Esophagus muscularis mucosa (tissue), 4 donors: ENCODE measurements at regions not wholly inside any gene's neighbourhood (a gene's known extent, or its start where the extent isn't known, plus 50 kb on each side); places are given as distances from the start of the nearest gene placed in this dataset.

Experiments used
- DNase-seq: peaks from one replicate; pipeline ENCODE4 v3.0.0-alpha.2; 2017; ENCODE audit errors: extremely low spot score
- H3K27ac ChIP-seq, 4 donors: fragments of 200-600 bp; sonication (generic); replicated peaks in 1 of 4; 1 replicate in 3 of 4; 2 replicates in 1 of 4; pipeline ENCODE4 v1.5.1; 2016 to 2019; ENCODE audit warnings: mild to moderate bottlenecking in 1 of 4
- H3K27me3 ChIP-seq, 4 donors: fragments of 200-600 bp; sonication (generic); one replicate each; pipeline versions ENCODE4 v1.5.1 to v1.6.0; 2016 to 2019
- H3K36me3 ChIP-seq, 4 donors: fragments of 200-600 bp; sonication (generic); one replicate each; pipeline ENCODE4 v1.5.1; 2016 to 2019
- H3K4me1 ChIP-seq, 4 donors: fragments of 200-600 bp; sonication (generic); one replicate each; pipeline ENCODE4 v1.5.1; 2016 to 2019
- H3K4me3 ChIP-seq, 4 donors: fragments of 200-600 bp; sonication (generic); 1 replicate in 2 of 4; 2 replicates in 2 of 4; pipeline ENCODE4 v1.5.1; 2016 to 2019; ENCODE audit warnings: mild to moderate bottlenecking in 4 of 4, moderate library complexity in 1 of 4
- H3K9me3 ChIP-seq, 4 donors: fragments of 200-600 bp; sonication (generic); 1 replicate in 3 of 4; 2 replicates in 1 of 4; pipeline ENCODE4 v1.5.1; 2016 to 2019
- CTCF ChIP-seq, 3 experiments: fragments of 200-600 bp in 2 of 3; fragments of 450-650 bp in 1 of 3; sonication (generic) in 2 of 3; IDR thresholded peaks; one replicate each; pipeline ENCODE4 v1.5.1; 2017 to 2019; ENCODE audit warnings: antibody characterized with exemption in 3 of 3, mild to moderate bottlenecking in 2 of 3, moderate library complexity in 1 of 3
- EP300 ChIP-seq: sonication (generic); formaldehyde crosslinking; IDR thresholded peaks from one replicate; pipeline ENCODE4 v1.6.1; 2017; ENCODE audit warnings: antibody characterized with exemption
- POLR2A ChIP-seq: fragments of 450-650 bp; IDR thresholded peaks from one replicate; pipeline ENCODE4 v1.6.1; 2017; ENCODE audit warnings: antibody characterized with exemption, moderate library complexity, mild to moderate bottlenecking, low read depth
- POLR2AphosphoS5 ChIP-seq, 2 donors: sonication (generic); formaldehyde crosslinking; IDR thresholded peaks; one replicate each; pipeline ENCODE4 v1.6.1; 2017; ENCODE audit warnings: antibody characterized with exemption in 2 of 2
- WGBS: methylation state at CpG from one replicate; pipeline ENCODE4 v1.1.5; 2018; 5-methylcytosine and 5-hydroxymethylcytosine counted together
- intact Hi-C: fragments of 100-400 bp; cut with DNase I; formaldehyde crosslinking; loops from one replicate; pipeline ENCODE4 v1.15.1; 2023

- Histone ChIP-seq H3K4me1 (peaks cover 20 to 68% (median 44%) of the 10 kb centered on the region in 4 donors), H3K27me3 (no peaks in the 10 kb centered on the region), H3K9me3 (no peaks in the 10 kb centered on the region), H3K4me3 (no peak overlapping the region), H3K36me3 (peaks cover 0 to 9% (median 0%) of the 10 kb centered on the region in 4 donors), H3K27ac (peak overlapping the region in 1 of 4 donors; percentile 1)
- no peak for DNase-seq
- WGBS, result 76% methylated on average over 5 of the region's 5 CpGs
- intact Hi-C loops, result no loop called here
- TF ChIP-seq CTCF (IDR thresholded peaks at IDR 0.05) (no peak), POLR2AphosphoS5 (IDR thresholded peaks at IDR 0.05) (no peak), EP300 (no peak), POLR2A (no peak)
Measured at GRCh38 chr9:110064803-110065202, 143.2 kb downstream of the C9orf152 start.

- H3K27ac ChIP-seq, result no peak overlapping the region
- no peak overlapping the region for H3K4me3 ChIP-seq
- 75% methylated on average over 2 of the region's 2 CpGs for WGBS
- peaks cover 24 to 70% (median 45%) of the 10 kb centered on the region in 4 donors for H3K4me1 ChIP-seq
- no peaks in the 10 kb centered on the region for H3K9me3 ChIP-seq
- no peak for DNase-seq
- intact Hi-C loops, result no loop called here
- H3K27me3 ChIP-seq, result no peaks in the 10 kb centered on the region
- H3K36me3 ChIP-seq, result peaks cover 0 to 4% (median 0%) of the 10 kb centered on the region in 4 donors
- TF ChIP-seq POLR2A, result no peak
- TF ChIP-seq CTCF (IDR thresholded peaks at IDR 0.05), result no peak
- no peak for TF ChIP-seq EP300
- TF ChIP-seq POLR2AphosphoS5 (IDR thresholded peaks at IDR 0.05), result no peak
Measured at GRCh38 chr9:110065532-110065931, 142.4 kb downstream of the C9orf152 start.

DNA sequence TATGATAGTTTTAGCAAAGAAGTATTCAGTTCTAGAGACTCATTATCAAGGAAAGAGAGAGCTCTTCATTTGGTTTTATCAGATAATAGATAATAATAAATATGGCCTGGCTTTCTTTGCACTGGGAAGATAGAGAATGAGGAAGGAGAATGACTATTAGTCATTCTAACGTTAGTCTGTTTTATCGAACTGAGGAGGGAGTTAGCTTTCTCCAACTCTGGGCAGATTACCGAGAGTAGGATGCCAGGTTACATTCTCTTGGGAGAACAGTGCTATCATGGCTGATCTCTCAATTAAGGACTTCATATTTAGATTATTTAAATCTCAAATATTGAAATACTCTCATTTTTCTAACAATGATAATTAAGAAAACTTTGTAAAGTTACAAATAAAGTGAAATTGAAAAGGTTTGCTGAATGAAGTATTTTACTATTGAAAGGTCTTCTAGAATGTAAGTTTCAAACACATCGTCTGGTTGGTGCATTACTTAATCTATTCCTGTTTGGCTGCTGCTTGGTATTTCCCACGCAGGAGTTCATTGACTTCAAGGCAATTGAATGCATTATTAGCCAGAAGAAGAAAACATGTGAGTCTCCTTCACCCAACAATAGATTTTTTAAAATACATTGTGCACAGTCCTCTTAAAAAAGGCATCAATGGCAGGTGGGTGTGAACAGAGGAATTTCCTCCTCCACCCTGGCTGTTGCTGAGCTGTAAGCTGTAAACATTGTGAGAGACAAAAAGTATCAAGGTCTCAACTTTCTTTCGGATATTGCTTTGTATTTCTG is 140.8 kb downstream of the C9orf152 start:
- no peaks in the 10 kb centered on the region for H3K9me3 ChIP-seq
- H3K27me3 ChIP-seq, result no peaks in the 10 kb centered on the region
- H3K4me1 ChIP-seq, result peaks cover 24 to 76% (median 45%) of the 10 kb centered on the region in 4 donors
- no peak for TF ChIP-seq POLR2AphosphoS5 (IDR thresholded peaks at IDR 0.05)
- TF ChIP-seq POLR2A, result no peak
- no peak for TF ChIP-seq EP300
- TF ChIP-seq CTCF (IDR thresholded peaks at IDR 0.05), result no peak
- DNase-seq, result no peak
- H3K4me3 ChIP-seq, result no peak overlapping the region
- WGBS, result 50% methylated on average over 6 of the region's 6 CpGs
- no peaks in the 10 kb centered on the region for H3K36me3 ChIP-seq
- no peak overlapping the region for H3K27ac ChIP-seq
- intact Hi-C loops, result no loop called here

- H3K27me3 ChIP-seq, result no peaks in the 10 kb centered on the region
- H3K4me3 ChIP-seq, result no peak overlapping the region
- DNase-seq, result no peak
- H3K36me3 ChIP-seq, result no peaks in the 10 kb centered on the region
- intact Hi-C loops, result no loop called here
- peaks cover 33 to 87% (median 52%) of the 10 kb centered on the region in 4 donors for H3K4me1 ChIP-seq
- peak overlapping the region in 1 of 4 donors; percentile 31 for H3K27ac ChIP-seq
- TF ChIP-seq EP300, result no peak
- TF ChIP-seq POLR2AphosphoS5 (IDR thresholded peaks at IDR 0.05), result no peak
- TF ChIP-seq CTCF (IDR thresholded peaks at IDR 0.05), result no peak
- TF ChIP-seq POLR2A, result no peak
- H3K9me3 ChIP-seq, result no peaks in the 10 kb centered on the region
Measured at GRCh38 chr9:110068212-110068611, 139.7 kb downstream of the C9orf152 start.
